ENCODE measurements at regions not wholly inside any gene's neighbourhood (a gene's known extent, or its start where the extent isn't known, plus 50 kb on each side); places are given as distances from the start of the nearest gene placed in this dataset.

DNA sequence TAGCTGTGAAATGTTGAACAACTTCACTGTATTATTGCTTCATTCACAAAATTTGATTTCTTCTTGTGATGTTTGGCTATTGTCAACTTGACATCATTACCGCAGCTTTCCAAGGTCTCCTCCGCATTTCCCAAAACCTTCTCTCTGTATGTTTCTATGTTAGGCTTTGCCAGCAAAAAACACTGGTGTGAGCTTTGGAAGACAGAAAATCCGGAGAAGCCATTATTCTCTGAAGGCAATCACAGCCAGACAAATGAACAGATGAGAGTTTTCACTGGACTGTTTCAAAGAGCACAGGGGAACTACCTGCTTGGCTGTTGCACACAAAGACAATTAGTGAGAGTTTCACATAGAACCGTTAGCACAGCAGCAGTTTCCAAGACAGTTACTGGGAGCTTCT is 609.6 kb downstream of the BRINP3 start:
- no peak overlapping the region for H3K27ac Mint-ChIP-seq

DNA sequence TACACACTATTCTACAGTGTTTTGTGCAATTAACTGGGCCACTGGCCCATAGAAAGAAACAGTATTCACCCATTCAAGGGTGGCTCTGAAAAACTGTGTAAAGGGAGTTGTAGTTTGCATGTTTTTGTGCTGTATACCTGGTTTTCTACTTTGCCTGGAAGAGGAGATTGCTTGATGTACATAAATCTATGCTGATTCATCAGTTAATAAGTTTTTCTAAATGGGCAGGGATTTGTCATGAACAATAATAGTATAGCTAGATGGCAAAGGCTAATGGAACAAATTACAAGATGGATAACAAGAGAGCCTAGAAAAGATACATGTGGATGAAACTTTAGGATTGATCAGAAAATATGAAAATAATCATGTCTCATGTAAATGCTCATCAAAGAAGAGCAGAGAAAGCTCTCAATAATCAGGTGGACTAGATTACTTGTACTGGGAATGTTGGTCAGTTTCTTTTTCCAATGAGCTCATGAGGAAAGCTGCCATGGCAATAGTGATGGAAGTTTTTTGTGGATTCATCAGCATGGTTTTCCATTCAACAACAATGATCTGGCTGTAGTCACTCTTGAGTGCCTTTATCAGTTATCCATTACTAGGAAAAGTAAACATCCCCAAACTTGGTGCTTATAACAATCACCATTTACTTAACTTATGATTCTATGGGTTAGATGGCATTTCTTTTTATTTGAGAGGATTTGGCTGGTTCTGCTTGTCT is 602.8 kb downstream of the BRINP3 start:
- no peaks in the 10 kb centered on the region for H3K9me3 Mint-ChIP-seq (ENCODE audit: low read depth)

More for the DNA sequence above, 609.6 kb downstream of the BRINP3 start:
- Mint-ChIP-seq H3K36me3 (ENCODE audit: insufficient read depth) (no peaks in the 10 kb centered on the region), H3K27me3 (no peaks in the 10 kb centered on the region), H3K4me1 (ENCODE audit: low read depth) (peaks cover 13% of the 10 kb centered on the region), H3K9me3 (ENCODE audit: low read depth) (no peaks in the 10 kb centered on the region), H3K4me3 (ENCODE audit: low read depth) (no peak overlapping the region)
- DNase-seq (ENCODE audit: low spot score, unreplicated experiment), result no peak
- TF ChIP-seq, protein P1, sequence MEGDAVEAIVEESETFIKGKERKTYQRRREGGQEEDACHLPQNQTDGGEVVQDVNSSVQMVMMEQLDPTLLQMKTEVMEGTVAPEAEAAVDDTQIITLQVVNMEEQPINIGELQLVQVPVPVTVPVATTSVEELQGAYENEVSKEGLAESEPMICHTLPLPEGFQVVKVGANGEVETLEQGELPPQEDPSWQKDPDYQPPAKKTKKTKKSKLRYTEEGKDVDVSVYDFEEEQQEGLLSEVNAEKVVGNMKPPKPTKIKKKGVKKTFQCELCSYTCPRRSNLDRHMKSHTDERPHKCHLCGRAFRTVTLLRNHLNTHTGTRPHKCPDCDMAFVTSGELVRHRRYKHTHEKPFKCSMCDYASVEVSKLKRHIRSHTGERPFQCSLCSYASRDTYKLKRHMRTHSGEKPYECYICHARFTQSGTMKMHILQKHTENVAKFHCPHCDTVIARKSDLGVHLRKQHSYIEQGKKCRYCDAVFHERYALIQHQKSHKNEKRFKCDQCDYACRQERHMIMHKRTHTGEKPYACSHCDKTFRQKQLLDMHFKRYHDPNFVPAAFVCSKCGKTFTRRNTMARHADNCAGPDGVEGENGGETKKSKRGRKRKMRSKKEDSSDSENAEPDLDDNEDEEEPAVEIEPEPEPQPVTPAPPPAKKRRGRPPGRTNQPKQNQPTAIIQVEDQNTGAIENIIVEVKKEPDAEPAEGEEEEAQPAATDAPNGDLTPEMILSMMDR (IDR thresholded peaks at IDR 0.05; ENCODE audit: unreplicated experiment), result no peak

DNA sequence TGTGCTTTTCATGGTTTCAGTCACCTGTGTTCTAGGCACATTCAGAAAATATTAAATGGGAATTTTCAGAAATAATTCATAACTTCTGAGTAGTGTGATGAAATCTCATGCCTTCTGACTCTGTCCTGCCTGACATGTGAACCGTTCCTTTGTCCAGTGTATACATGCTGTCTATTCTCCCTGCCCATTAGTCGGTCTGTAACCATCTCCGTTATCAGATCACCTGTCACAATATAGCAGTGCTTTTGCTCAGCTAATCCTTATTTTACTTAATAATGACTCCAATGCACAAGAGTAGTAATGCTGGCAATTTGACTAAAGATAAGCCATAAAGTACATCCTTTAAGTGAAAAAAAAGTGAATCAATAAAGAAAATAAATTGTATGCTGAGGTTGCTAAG is 597.5 kb downstream of the BRINP3 start:
- H3K36me3 Mint-ChIP-seq (ENCODE audit: insufficient read depth), result no peaks in the 10 kb centered on the region
- H3K27ac Mint-ChIP-seq, result no peak overlapping the region
- H3K9me3 Mint-ChIP-seq (ENCODE audit: low read depth), result no peaks in the 10 kb centered on the region
- no peak overlapping the region for H3K4me3 Mint-ChIP-seq (ENCODE audit: low read depth)
- peaks cover 1% of the 10 kb centered on the region for H3K4me1 Mint-ChIP-seq (ENCODE audit: low read depth)
- no peak for DNase-seq (ENCODE audit: low spot score, unreplicated experiment)
- TF ChIP-seq, protein P1 (IDR thresholded peaks at IDR 0.05; ENCODE audit: unreplicated experiment), result no peak
- H3K27me3 Mint-ChIP-seq, result no peaks in the 10 kb centered on the region

More for the DNA sequence above, 602.8 kb downstream of the BRINP3 start:
- Mint-ChIP-seq H3K27ac (no peak overlapping the region), H3K27me3 (no peaks in the 10 kb centered on the region), H3K36me3 (ENCODE audit: insufficient read depth) (no peaks in the 10 kb centered on the region), H3K4me3 (ENCODE audit: low read depth) (no peak overlapping the region), H3K4me1 (ENCODE audit: low read depth) (peaks cover 13% of the 10 kb centered on the region)
- TF ChIP-seq, protein P1 (IDR thresholded peaks at IDR 0.05; ENCODE audit: unreplicated experiment), result no peak
- DNase-seq (ENCODE audit: low spot score, unreplicated experiment), result no peak

DNA sequence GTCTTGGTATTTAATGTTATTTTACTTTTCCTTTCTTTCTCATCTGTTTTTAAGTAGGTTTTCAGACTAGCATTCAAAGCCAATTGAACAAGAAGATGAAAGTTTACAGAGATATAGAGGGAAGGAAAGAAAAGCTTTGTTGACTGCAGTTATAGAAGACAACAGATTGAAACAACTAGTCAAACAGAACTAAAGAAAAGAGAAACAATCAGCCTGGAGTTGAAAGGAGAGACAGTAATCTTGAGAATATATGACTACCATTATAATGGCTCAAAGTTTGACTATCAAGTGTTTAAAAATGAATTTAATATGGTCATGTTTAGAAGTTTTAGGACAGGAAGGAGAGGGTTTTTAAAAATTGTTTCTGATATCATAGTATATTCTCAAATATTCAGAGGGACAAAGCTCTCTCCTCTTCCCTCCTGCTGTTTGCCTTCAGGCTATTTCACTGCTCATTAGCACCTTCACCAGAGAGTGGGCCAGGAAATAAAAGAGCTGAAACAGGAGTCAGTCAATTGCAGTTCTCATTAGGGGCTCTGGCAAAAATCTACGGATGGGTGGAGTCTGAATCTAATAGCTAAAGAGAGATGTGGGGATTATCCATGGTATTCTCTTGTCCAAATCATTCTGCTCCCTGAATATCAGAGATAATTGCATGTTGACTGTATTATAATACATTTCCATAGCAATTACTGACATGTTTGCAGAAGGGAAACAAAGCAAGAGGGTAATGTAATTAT is 577.8 kb downstream of the BRINP3 start:
- Mint-ChIP-seq H3K9me3 (ENCODE audit: low read depth) (no peaks in the 10 kb centered on the region), H3K27ac (no peak overlapping the region), H3K36me3 (ENCODE audit: insufficient read depth) (no peaks in the 10 kb centered on the region), H3K27me3 (no peaks in the 10 kb centered on the region), H3K4me1 (ENCODE audit: low read depth) (no peaks in the 10 kb centered on the region), H3K4me3 (ENCODE audit: low read depth) (no peak overlapping the region)
- DNase-seq (ENCODE audit: low spot score, unreplicated experiment), result no peak
- TF ChIP-seq, protein P1 (IDR thresholded peaks at IDR 0.05; ENCODE audit: unreplicated experiment), result no peak

DNA sequence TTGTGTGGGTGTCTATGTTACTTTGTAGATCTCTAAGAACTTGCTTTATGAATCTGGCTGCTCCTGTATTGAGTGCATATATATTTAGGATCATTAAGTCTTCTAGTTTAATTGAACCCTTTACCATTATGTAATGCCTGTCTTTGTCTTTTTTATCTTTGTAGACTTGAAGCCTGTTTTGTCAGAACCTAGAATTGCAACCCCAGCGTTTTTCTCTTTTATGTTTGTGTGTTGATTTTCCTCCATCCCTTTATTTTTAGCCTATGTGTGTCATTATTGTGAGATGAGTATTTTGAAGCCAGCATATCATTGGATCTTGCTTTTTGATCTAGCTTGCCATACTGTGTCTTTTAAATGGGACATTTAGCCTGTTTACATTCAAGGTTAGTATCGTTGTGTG is 573.2 kb downstream of the BRINP3 start:
- Mint-ChIP-seq H3K36me3 (ENCODE audit: insufficient read depth) (no peaks in the 10 kb centered on the region), H3K9me3 (ENCODE audit: low read depth) (no peaks in the 10 kb centered on the region), H3K27me3 (no peaks in the 10 kb centered on the region), H3K4me1 (ENCODE audit: low read depth) (no peaks in the 10 kb centered on the region), H3K27ac (no peak overlapping the region), H3K4me3 (ENCODE audit: low read depth) (no peak overlapping the region)
- no peak for DNase-seq (ENCODE audit: low spot score, unreplicated experiment)
- TF ChIP-seq, protein P1 (IDR thresholded peaks at IDR 0.05; ENCODE audit: unreplicated experiment), result no peak

All from progenitor cell of endocrine pancreas (in vitro differentiated cells).